GM18517 (cell line): ENCODE measurements at regions not wholly inside any gene's neighbourhood (a gene's known extent, or its start where the extent isn't known, plus 50 kb on each side); places are given as distances from the start of the nearest gene placed in this dataset.

Experiments used
- ATAC-seq: cut with Tn5 transposase; IDR thresholded peaks from one replicate; pipeline ENCODE4 v1.9.1; 2021; ENCODE audit warnings: mild to moderate bottlenecking, moderate library complexity; ENCODE audit not compliant: unreplicated experiment

DNA sequence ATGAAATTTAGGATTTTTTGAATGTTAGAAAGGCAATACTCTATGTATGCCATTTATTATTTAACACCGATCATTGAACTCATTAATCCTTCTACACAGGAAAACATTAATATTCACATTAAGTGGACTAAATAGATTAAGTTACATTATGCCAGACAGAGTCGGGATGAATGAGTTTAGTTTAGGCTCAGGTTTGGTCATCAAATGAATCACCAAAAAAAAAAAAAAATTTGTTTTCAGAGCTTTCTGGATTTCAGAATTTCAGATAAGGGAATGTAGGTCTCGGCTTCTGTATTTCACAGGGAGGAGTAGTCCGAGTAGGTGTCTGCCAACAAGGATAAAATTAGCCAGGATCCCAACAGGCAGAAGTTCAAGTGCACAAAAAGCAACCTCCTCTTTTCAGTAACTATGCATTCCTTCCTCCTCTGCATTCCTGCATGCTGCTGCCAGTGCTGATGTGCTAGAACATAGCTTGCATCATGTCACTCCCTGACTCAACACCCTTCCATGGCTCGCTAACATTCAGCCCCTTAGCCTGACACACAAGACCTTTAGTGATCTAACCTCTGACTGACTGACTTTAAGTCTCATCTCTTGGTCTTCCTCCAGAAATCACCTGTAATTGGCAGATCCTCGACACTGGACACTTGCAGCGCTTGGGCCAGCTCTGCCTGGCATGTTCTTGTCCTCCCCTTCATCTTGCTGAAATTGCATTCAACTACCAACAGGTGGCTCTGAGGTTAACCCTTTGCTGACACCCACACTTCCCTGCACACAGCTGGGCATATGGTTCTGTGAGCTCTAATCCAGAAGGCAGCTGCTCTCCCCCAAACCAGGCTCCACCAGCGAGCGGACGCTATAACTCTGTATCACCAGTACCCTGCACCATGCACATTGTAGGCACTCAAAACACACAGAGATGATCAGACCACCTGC is 145.4 kb upstream of the PROK2 start:
- no peak for ATAC-seq

DNA sequence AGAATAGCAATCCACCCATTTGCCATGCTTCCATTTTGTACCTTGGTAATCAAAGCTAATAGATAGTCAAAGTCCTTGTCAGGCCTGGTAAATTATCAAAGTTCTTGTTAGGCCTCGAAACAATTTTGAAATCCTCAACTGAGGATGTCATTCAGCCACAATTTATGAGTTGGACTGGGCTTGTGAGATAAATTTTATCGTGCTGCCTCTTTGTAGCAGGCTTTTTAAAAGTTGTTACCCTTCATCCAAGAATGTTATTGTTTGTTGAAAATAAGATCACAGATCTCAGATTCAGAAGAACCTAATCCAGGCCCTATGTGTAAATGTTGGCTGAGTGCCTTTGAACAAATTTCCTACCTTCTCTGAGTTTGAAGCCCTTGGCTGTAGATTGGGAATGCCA is 143.3 kb upstream of the PROK2 start:
- no peak for ATAC-seq

DNA sequence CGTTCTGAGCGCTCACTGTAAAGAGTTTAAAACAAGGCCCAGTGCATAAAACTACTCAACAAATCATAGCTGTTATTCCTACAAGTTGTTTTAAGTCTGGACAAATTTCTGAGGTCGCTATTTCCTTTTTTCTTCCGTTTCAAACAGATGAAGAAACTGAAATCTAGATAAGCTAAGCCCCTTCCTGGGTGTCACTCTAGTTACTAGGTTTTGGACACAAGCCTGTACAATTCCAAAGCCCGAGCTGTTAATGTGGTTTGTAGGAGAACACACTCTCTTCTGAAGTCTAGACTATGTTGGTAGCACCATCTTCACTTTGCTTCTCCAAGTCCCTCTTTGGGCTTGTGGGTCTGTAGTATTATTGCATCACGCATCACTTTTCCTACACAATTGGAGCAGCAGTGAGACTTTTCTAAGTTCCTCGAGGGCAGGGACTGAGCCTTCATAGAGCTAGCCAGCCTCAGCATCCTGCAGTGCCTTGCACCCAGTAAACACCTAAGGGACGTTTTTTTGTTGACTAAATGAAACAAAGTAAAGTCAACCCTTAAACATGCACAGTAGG is 142.6 kb upstream of the PROK2 start:
- ATAC-seq, result no peak

DNA sequence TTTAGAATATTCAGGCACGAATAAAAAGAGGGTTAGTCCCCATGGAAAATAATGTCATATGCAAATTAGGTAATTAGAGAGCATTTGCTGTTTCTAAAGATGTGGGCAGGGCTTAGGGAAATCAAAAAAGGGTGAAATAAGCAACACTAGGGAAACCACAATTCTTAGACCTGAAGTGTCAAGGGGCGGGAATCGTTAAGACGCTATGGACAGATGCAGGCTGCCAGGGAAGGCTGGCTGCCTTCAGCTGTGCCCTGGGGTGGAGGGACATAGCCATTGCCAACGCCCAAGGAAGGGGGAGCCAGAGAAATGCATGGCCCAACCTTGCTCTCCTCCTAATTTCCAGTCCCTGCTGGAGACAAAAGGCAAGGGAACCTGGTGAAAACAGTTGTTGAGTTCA is 141.7 kb upstream of the PROK2 start:
- ATAC-seq, result no peak

DNA sequence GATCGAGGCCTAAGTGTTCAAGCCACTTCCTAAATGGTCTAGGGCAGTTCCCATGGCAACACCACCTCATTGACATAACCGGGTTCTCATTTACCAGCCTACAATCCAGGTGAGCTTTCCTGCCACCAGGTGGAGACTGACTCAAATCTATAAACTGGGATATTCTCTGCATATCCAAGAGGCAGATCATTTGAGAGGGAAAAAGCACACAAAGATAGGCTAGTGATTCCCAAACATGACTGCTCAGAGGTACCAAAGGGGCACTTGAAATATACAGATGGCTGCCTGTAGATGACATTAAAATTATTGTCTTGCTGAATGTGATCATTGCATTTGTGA is 141.3 kb upstream of the PROK2 start:
- ATAC-seq, result peak; percentile 52

DNA sequence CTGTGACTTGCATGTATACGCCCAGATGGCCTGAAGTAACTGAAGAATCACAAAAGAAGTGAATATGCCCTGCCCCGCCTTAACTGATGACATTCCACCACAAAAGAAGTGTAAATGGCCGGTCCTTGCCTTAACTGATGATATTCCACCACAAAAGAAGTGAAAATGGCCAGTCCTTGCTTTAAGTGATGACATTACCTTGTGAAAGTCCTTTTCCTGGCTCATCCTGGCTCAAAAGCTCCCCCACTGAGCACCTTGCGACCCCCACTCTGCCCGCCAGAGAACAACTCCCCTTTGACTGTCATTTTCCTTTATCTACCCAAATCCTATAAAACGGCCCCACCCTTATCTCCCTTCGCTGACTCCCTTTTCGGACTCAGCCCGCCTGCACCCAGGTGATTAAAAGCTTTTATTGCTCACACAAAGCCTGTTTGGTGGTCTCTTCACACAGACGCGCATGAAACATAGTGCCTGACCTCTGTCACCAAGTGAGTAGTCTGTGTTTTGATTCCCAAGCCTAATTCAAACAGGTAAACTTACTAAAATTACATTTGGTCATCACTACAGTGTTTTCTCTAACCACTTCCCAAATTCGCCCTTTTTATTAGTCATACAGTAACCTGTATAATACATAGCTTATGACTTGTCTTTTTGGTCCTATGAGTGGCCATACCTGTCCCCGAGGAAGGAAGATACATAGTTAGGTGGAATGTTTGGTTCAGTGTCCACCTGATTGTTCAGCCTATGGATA is 140.7 kb upstream of the PROK2 start:
- ATAC-seq, result peak; percentile 55

DNA sequence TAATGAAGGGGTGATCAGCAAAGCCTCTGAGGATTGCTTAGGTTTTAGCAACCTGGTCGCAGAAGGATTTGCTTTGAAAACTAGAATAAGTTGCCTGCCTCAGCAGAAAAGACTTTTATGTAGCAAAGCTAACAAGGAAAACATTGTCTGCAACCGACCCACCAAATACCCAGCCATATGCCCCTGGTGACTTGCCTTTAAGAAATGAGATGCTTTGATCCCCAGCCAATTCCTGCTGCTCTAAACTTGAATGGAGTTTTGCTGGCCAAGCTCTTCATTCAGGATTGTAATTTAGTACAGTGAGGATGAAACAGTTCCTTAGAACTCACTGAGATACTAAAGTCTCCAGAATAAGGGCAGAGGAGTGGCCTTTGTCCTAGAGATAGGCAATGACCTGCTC is 139.8 kb upstream of the PROK2 start:
- no peak for ATAC-seq

DNA sequence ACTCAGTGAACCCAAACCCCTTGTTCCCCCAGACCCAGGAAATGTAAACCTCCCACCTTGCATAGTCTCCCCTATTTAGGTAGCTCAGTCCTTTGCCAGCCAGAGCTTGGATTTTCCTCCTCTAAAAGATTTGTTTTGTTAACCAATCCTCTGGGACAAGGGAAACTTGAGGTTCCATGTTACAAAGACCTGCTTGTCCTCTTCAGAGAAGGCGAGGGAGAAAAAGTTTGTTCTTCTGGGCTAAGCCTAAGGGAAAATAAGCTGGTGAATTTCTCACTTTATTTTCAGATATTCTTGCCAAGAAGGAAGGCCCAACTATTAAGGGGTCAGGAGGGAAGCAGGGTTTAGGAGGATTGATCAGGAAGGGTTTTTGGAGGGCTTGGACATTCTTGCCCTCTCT is 136.1 kb upstream of the PROK2 start:
- ATAC-seq, result no peak

DNA sequence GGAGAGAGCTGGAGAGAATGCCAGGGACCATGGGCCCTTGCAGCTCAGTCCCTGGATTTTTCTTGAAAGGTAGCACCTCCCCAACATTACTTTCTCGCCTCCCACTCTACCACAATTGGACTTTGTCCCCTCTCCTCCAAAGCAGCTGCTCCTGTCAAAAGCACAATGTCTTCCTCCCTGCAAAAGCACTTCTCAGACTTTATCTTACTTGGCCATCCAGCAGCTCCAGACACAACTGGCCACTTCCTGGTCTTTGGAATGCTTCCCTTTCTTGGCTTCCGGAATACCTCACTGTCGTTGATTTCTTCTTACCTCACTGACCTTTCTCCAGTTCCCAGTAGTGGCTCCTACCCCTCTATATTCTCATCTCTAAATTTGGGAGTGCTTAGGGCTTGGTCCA is 134.6 kb upstream of the PROK2 start:
- no peak for ATAC-seq

DNA sequence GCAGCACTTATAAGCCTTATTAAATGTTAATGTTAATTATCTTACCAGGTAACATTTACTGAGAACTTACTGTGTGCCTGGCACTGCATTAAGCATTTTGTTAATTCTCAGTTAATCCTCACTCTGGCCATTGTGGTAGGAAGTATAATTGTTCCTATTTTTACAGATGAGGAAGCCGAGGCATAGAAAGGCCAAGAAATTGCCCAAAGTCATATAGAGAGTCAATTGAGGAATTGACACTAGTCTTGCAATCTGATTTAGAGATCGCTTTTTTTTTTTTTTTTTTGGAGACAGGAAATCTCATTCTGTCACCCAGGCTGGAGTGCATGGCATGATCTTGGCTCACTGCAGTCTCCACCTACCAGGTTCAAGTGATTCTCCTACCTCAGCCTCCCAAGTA is 132.6 kb upstream of the PROK2 start:
- no peak for ATAC-seq

DNA sequence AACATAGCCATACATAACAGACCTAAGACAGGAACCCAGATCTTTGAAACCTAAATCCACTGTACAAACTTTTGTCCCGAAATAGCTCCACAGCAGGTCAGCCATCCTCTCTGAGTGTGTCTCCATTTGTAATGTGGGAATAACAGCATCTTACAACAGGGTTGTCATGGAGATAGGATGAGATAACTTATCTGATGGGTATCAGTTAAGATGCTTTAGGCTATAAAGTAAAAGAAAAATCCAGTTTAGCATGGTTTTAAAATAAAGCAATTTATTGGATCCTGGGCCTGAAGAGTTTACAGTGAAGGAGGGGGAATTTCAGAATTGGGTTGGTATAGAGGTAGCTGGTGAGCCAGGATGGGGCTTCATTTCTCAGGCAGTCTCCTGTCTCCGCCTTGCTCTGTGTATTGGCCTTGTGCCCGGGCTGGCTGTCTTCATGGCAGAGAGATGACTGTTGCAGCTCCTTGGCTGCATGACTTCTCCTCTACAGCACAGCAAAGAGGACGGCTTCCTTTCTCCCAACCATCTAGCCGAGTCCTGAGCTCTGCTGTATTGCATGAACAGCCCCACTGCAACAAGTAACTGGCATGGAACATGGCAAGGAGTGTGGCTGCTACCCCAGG is 131.9 kb upstream of the PROK2 start:
- ATAC-seq, result no peak

DNA sequence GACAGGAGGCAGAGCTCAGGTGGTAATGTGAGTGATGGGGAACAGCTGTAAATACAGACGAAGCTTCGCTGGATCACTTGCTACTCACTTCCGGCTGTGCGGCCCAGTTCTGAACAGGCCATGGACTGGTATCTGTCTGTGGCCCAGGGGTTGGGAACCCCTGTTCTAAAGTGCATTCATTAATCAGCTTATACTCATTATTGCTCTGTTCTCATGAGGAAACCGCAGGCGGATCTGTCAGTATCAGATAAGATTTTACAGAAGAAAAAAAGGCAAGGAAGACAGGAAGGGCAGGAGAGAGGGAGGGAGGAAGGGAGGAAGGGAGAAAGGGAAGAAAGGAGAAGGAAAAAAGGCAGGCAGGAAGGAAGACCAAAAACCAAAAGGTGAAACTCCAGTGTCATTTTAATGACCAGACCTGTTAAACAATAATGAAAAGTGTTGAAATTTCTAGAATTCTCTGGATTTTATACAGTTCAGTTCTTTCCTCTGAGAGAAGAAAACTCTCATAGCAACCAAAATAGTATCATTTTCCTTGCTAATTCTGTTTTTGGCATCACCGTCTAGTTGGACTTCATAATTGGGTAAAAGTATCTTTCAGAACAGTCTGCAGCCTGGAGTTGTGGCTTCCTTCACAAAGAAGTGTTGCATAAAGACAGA is 128.0 kb upstream of the PROK2 start:
- no peak for ATAC-seq

DNA sequence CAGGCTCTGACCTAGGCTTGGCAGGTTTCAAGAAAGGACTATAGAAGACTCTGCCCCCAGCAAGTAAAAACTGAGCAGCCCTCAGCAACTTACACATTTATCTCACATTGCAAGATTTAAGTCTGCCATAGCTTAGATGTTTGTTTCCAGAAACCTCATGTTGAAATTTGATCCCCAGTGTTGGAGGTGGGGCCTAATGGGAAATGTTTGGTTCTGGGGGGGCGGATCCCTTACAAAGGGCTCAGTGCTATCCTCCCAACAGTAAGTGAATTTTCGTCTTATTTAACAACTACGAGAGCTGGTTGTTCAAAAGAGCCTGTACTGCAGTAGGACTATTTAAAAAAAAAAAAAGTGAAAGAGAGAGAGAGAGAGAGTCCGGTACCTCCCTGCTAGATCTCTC is 125.2 kb upstream of the PROK2 start:
- no peak for ATAC-seq

DNA sequence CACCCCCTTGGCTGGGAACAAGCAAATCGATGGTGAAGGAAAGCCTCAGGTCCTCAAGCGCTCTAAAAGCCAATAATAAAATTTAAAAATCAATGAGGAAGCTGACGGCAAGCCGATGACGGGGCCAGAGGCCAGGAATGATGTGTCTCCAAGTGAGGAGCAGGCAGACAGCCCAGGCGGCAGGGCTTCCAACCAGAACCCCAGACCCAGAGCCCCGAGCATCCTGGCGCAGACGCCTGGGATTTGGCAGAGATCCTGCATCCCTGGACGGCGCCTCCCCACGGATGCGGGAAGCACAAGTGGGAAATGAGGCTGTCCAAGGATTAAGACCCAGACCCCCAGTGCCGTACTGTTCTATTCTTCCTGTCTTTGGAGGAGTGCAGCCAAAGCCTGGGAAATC is 123.0 kb upstream of the PROK2 start:
- no peak for ATAC-seq

DNA sequence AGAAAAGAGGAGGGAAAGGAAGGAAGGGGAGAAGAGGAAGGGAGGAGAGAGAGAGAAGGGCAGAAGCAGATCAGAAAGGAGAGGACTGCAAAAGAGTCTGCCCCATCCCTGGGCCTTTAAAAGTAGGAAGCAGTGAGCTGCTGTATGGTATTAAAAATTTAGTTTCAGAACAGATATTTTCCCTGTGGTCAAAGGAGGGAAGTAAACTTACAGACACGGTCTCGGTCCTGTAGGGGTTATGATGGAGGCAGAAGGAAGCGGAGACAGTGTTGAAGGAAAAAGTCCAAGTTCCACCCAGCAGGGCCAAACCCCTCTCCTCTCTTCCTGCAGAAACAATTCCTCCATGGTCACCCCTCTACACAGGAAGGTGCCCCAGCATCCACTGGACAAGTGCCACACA is 122.0 kb upstream of the PROK2 start:
- no peak for ATAC-seq

DNA sequence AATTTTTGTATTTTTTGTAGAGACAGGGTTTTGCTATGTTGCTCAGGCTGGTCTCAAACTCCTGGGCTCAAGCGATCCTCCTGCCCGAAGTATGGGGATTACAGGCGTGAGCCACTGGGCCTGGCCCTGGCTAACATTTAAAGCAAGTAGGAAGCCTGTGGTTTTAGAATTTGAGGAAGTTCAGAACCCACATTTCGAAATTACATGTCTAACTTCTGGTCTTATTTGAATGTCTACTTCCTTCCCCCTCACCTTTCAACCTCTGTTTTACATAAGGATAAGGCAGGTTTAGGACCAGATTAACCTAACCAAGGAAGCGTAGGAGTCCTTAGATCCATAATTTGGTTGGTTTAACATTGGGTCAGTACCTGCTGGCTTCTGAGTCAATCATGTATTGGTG is 120.5 kb upstream of the PROK2 start:
- peak; percentile 87 for ATAC-seq

DNA sequence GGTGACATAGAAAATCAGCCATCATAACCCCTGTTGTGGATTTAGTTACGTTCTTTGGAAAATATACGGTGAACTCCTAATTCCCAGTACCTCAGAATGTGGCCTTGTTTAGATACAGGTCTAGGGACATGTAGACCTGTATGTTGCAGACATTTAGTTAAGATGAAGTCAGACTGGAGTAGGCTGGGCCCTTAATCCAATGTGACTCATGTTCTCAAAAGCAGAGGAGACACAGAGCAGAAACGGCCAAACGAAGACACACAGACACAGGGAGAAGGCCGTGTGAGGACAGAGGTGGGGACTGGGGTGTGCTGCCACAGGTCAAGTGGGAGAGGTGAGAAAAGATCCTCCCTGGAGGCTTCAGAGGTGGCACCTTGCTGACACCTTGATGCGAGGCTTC is 119.0 kb upstream of the PROK2 start:
- ATAC-seq, result no peak

DNA sequence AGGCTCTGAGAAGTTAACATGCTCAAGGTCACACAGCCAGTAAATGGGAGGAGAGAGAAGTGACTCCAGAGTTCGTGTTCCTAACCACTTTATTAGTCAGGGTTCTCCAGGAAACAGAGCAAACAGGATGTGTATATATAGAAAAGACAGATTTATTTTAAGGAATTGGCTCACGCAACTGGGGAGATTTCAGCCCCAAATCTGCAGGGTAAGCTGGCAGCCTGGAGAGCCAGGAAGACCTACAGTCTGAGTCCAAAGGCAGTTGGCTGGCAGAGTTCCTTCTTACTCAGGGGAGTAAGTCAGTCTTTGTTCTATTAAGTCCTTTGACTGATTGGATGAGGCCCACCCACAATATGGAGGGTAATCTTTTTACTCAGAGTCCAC is 118.2 kb upstream of the PROK2 start:
- no peak for ATAC-seq

DNA sequence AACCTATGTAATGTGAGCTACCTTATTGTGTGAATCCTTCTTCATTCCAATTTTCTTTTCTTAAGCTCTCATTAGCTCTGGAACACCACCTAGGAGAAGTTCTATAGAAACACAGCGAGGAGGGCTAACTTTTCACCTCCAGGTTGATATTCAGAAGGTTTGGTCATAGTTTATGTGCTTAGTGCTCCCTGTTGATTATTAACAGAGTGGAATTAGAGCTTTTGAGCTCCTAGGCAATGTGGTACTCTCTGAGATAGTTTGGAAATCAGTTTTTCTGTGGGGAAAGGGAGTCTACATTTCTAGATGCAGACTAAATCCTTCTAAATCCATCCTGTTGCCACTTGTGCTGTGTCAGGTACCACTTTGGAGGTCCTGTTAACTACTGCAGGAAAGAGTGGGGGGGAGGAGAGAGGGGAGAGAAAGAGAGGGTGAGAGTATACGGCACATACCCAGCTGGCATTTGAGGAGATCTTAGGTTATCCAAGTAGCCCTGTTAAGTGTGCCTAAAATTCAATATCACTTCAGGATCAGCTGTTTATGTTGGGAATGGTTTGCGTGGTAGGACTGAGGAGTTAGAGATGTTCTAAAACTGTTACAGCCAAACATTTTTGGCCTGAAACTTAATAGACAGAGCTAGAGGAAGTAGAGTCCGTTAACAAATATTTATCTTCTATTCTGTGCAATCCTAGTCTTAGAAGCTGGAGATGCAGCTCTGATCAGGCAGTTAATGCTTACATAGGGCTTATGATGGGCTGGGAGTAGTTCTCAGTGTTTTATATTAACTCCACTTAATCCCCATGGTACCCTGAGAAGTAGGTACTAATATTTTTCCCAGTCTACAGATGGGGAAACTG is 117.5 kb upstream of the PROK2 start:
- no peak for ATAC-seq

DNA sequence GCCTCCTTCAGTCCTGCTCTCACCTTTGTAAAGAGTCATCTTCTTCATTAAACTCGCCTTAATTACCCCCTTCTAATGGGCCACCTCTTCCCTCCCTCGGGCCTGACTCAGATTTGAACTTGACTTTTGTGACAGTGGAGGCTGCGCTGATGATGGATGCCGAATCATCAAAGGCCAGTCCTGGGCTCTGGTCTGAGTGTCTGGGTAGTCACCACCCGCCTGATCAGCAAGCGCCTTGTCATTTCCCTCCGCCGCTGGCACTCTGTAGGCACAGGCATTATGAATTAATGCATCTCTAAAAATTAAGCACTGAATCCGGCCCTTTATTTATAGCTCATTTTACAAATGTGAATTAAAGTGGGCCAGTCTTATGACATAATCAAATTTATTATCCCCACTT is 116.7 kb upstream of the PROK2 start:
- no peak for ATAC-seq
